ENCODE measurements at regions not wholly inside any gene's neighbourhood (a gene's known extent, or its start where the extent isn't known, plus 50 kb on each side); places are given as distances from the start of the nearest gene placed in this dataset.

DNA sequence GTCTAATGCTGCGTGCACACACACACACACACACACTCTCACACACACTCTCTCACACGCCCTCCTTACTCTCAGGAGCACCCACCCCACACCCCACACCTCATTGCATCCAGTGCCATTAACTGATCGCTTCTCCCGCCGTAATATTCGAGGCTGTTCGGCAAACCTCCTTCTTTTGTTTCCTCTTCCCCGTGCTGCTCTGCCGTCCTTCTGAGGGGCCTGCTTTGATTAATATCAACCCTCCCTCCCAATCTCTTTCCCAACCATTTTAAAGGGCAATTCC, 156.2 kb upstream of the TNRC6C start:
- Histone ChIP-seq H3K4me2 (ENCODE audit: low read length) (no peak overlapping the region), H3K36me3 (ENCODE audit: control insufficient read depth, low read length) (no peaks in the 10 kb centered on the region), H4K20me1 (ENCODE audit: control insufficient read depth, insufficient read depth, low read depth, low read length) (no peaks in the 10 kb centered on the region), H3K27me3 (ENCODE audit: control insufficient read depth, low read length) (peaks cover 6% of the 10 kb centered on the region), H3F3A (ENCODE audit: control insufficient read depth, insufficient read depth) (no peaks in the 10 kb centered on the region), H3K79me2 (ENCODE audit: control insufficient read depth, low read length) (no peaks in the 10 kb centered on the region), H3K9me2 (replicated peaks; ENCODE audit: control insufficient read depth, low read length) (no peaks in the 10 kb centered on the region), H3K9me3 (ENCODE audit: control insufficient read depth, insufficient read depth, low read length) (no peaks in the 10 kb centered on the region), H3K27ac (ENCODE audit: low read depth, low read length) (no peak overlapping the region), H3K4me1 (ENCODE audit: control insufficient read depth, low read length) (no peaks in the 10 kb centered on the region), H3K4me3 (ENCODE audit: low read length) (no peak overlapping the region)
- TF ChIP-seq, protein P1, sequence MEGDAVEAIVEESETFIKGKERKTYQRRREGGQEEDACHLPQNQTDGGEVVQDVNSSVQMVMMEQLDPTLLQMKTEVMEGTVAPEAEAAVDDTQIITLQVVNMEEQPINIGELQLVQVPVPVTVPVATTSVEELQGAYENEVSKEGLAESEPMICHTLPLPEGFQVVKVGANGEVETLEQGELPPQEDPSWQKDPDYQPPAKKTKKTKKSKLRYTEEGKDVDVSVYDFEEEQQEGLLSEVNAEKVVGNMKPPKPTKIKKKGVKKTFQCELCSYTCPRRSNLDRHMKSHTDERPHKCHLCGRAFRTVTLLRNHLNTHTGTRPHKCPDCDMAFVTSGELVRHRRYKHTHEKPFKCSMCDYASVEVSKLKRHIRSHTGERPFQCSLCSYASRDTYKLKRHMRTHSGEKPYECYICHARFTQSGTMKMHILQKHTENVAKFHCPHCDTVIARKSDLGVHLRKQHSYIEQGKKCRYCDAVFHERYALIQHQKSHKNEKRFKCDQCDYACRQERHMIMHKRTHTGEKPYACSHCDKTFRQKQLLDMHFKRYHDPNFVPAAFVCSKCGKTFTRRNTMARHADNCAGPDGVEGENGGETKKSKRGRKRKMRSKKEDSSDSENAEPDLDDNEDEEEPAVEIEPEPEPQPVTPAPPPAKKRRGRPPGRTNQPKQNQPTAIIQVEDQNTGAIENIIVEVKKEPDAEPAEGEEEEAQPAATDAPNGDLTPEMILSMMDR (IDR thresholded peaks at IDR 0.05; ENCODE audit: low read depth, low read length, poor library complexity, severe bottlenecking): no peak
- TF ChIP-seq EZH2phosphoT487 (IDR thresholded peaks at IDR 0.05; ENCODE audit: borderline replicate concordance, low read length): no peak

- Histone ChIP-seq H3K27me3 (ENCODE audit: control insufficient read depth, low read length) (peaks cover 5% of the 10 kb centered on the region), H3K4me2 (ENCODE audit: low read length) (no peak overlapping the region), H3K79me2 (ENCODE audit: control insufficient read depth, low read length) (no peaks in the 10 kb centered on the region), H3K27ac (ENCODE audit: low read depth, low read length) (no peak overlapping the region), H4K20me1 (ENCODE audit: control insufficient read depth, insufficient read depth, low read depth, low read length) (no peaks in the 10 kb centered on the region), H3K36me3 (ENCODE audit: control insufficient read depth, low read length) (no peaks in the 10 kb centered on the region), H3K4me3 (ENCODE audit: low read length) (no peak overlapping the region), H3F3A (ENCODE audit: control insufficient read depth, insufficient read depth) (no peaks in the 10 kb centered on the region), H3K4me1 (ENCODE audit: control insufficient read depth, low read length) (no peaks in the 10 kb centered on the region), H3K9me2 (replicated peaks; ENCODE audit: control insufficient read depth, low read length) (no peaks in the 10 kb centered on the region), H3K9me3 (ENCODE audit: control insufficient read depth, insufficient read depth, low read length) (no peaks in the 10 kb centered on the region)
- no peak for TF ChIP-seq EZH2phosphoT487 (IDR thresholded peaks at IDR 0.05; ENCODE audit: borderline replicate concordance, low read length)
- TF ChIP-seq, protein P1 (IDR thresholded peaks at IDR 0.05; ENCODE audit: low read depth, low read length, poor library complexity, severe bottlenecking): no peak
Measured at GRCh38 chr17:77802811-77803220, 155.7 kb upstream of the TNRC6C start.

DNA sequence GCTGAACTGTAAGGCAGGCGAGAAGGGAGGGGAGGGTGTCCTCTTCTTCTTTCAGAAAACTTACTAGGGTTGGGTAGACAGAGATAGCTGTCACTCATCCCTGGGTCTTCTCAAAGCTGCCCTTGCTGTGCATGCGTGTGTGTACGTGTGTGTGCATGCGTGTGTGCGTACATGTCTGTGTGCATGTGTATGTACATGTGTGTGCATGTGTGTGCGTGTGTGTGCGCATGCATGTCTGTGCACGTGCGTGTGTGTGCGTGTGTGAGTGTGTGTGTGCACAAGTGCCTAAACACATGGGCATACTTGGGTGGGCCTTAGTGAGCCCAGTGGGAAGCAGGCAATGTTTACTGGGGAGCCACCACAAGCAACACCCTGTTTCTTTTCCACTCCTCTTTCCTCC, 154.8 kb upstream of the TNRC6C start:
- Histone ChIP-seq H3K27me3 (ENCODE audit: control insufficient read depth, low read length) (no peaks in the 10 kb centered on the region), H3K9me3 (ENCODE audit: control insufficient read depth, insufficient read depth, low read length) (no peaks in the 10 kb centered on the region), H3F3A (ENCODE audit: control insufficient read depth, insufficient read depth) (no peaks in the 10 kb centered on the region), H3K4me3 (ENCODE audit: low read length) (no peak overlapping the region), H3K4me2 (ENCODE audit: low read length) (no peak overlapping the region), H3K79me2 (ENCODE audit: control insufficient read depth, low read length) (no peaks in the 10 kb centered on the region), H4K20me1 (ENCODE audit: control insufficient read depth, insufficient read depth, low read depth, low read length) (no peaks in the 10 kb centered on the region), H3K27ac (ENCODE audit: low read depth, low read length) (no peak overlapping the region), H3K4me1 (ENCODE audit: control insufficient read depth, low read length) (no peaks in the 10 kb centered on the region), H3K9me2 (replicated peaks; ENCODE audit: control insufficient read depth, low read length) (no peaks in the 10 kb centered on the region), H3K36me3 (ENCODE audit: control insufficient read depth, low read length) (no peaks in the 10 kb centered on the region)
- TF ChIP-seq, protein P1 (IDR thresholded peaks at IDR 0.05; ENCODE audit: low read depth, low read length, poor library complexity, severe bottlenecking): no peak
- no peak for TF ChIP-seq EZH2phosphoT487 (IDR thresholded peaks at IDR 0.05; ENCODE audit: borderline replicate concordance, low read length)
